ENCODE measurements at regions not wholly inside any gene's neighbourhood (a gene's known extent, or its start where the extent isn't known, plus 50 kb on each side); places are given as distances from the start of the nearest gene placed in this dataset.

DNA sequence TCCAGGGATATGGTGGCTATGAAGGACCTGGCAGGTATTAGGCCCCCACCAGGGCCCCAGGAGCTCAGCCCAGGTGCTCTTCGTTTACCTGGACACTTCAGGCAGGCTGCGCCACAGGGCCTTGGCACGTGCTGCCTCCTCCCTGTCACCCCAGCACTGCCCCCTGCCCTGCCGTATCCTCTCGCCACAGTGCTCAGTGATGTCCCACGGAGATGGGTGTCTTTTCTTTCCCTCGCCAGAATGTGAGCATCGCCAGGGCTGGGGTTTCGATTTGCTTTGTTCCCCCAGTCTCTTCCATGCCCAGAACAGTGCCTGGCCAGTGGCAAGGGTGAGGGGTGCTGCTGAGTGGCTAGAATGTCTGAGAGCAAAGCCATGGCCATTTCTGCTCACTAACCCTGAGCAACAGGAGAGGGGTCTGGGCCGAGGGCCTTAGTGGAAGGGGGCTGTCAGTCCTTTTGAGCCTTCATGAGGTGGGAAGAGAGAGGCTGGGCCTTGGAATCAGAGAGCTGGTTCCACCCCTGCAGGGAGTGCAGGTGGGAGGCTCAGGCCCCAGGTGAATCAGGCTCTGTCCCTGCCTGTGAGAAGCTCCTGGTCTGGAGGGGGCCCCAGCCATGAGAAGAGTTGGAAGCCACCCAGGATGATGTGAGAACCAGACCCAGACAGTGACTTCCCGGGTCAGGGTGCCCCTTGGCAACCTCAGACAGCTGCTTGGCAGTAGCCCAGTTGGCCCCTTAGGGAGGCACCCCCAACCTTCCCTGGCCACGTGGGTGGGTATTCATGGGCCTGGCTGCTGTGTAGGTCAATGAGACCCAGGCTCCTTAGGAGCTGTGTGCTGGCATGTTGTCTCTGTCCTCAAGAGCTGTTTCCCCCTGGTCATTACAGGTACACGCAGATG is 129.9 kb upstream of the HS6ST1 start:
- no peak overlapping the region for H2AFZ ChIP-seq
- H3K4me3 ChIP-seq: no peak overlapping the region
- 92% methylated on average over 13 of the region's 13 CpGs for WGBS (ENCODE audit: low lambda C conversion rate, missing lambda C conversion rate)
- H3K4me1 ChIP-seq (ENCODE audit: insufficient read depth): no peaks in the 10 kb centered on the region
- no peaks in the 10 kb centered on the region for H3K9me3 ChIP-seq (ENCODE audit: low read depth)
- H3K36me3 ChIP-seq (replicated peaks; ENCODE audit: insufficient read depth, low read depth): no peaks in the 10 kb centered on the region
- no peaks in the 10 kb centered on the region for H3K79me2 ChIP-seq
- no peaks in the 10 kb centered on the region for H3K9me2 ChIP-seq (replicated peaks; ENCODE audit: insufficient read depth)
- H3K4me2 ChIP-seq: no peak overlapping the region
- DNase-seq (ENCODE audit: low spot score): no peak
- H3K27ac ChIP-seq: no peak overlapping the region
- no peaks in the 10 kb centered on the region for H4K20me1 ChIP-seq (ENCODE audit: insufficient read depth, poor library complexity, severe bottlenecking)
- TF ChIP-seq, protein P1, sequence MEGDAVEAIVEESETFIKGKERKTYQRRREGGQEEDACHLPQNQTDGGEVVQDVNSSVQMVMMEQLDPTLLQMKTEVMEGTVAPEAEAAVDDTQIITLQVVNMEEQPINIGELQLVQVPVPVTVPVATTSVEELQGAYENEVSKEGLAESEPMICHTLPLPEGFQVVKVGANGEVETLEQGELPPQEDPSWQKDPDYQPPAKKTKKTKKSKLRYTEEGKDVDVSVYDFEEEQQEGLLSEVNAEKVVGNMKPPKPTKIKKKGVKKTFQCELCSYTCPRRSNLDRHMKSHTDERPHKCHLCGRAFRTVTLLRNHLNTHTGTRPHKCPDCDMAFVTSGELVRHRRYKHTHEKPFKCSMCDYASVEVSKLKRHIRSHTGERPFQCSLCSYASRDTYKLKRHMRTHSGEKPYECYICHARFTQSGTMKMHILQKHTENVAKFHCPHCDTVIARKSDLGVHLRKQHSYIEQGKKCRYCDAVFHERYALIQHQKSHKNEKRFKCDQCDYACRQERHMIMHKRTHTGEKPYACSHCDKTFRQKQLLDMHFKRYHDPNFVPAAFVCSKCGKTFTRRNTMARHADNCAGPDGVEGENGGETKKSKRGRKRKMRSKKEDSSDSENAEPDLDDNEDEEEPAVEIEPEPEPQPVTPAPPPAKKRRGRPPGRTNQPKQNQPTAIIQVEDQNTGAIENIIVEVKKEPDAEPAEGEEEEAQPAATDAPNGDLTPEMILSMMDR (IDR thresholded peaks at IDR 0.05; ENCODE audit: poor library complexity): no peak
- no peak for TF ChIP-seq EZH2 (IDR thresholded peaks at IDR 0.05; ENCODE audit: borderline replicate concordance)
- no peak for TF ChIP-seq EZH2phosphoT487 (IDR thresholded peaks at IDR 0.05; ENCODE audit: low read depth, severe bottlenecking, unreplicated experiment)
- no peaks in the 10 kb centered on the region for H3K27me3 ChIP-seq

DNA sequence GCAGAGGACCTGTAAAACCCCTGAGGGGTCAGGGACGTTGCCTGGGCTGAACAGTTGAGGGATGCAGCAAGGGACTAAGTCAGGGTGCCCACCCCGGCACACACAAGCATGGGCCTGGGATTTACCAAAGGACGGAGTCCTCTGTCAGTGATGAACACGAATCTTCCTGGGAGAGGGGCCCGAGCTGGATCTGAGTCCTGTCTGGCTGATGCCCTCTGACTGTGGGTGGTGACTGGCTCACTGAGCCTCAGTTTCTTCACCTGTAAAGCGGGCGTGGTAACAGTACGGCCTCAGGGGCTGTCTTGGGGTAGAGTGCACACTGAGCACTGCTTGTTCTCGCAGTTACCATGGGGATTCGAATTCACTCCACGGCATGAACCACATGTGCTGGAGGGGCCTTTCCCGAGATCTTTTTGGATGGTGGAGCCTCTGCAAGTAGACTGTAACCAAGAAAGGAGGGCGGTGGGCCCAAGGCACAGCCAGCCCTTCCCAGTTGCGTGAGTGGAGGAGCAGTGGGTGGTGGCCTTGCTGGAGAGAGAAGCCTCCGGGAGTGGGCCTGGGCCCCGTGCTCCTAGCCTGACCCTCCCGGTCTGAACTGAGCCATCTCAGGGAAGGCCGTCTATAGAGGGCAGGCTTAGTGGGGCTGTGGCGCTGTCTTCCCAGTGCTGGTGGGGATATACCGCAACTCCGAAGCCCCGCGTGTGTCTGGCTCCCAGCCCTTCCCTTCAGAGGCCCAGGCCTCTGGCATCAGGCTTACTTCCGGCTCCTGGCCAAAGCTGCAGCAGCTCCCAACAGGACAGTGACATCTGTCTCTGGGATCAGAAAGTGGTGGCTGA is 130.8 kb upstream of the HS6ST1 start:
- Histone ChIP-seq H3K4me2 (no peak overlapping the region), H3K4me3 (no peak overlapping the region), H3K27ac (no peak overlapping the region), H3K9me3 (ENCODE audit: low read depth) (no peaks in the 10 kb centered on the region), H4K20me1 (ENCODE audit: insufficient read depth, poor library complexity, severe bottlenecking) (no peaks in the 10 kb centered on the region), H3K36me3 (replicated peaks; ENCODE audit: insufficient read depth, low read depth) (no peaks in the 10 kb centered on the region), H2AFZ (no peak overlapping the region), H3K27me3 (peaks cover 3% of the 10 kb centered on the region), H3K9me2 (replicated peaks; ENCODE audit: insufficient read depth) (no peaks in the 10 kb centered on the region), H3K4me1 (ENCODE audit: insufficient read depth) (no peaks in the 10 kb centered on the region), H3K79me2 (no peaks in the 10 kb centered on the region)
- 94% methylated on average over 23 of the region's 24 CpGs for WGBS (ENCODE audit: low lambda C conversion rate, missing lambda C conversion rate)
- TF ChIP-seq EZH2 (IDR thresholded peaks at IDR 0.05; ENCODE audit: borderline replicate concordance) (no peak), EZH2phosphoT487 (IDR thresholded peaks at IDR 0.05; ENCODE audit: low read depth, severe bottlenecking, unreplicated experiment) (no peak)
- TF ChIP-seq, protein P1 (IDR thresholded peaks at IDR 0.05; ENCODE audit: poor library complexity): no peak
- no peak for DNase-seq (ENCODE audit: low spot score)

DNA sequence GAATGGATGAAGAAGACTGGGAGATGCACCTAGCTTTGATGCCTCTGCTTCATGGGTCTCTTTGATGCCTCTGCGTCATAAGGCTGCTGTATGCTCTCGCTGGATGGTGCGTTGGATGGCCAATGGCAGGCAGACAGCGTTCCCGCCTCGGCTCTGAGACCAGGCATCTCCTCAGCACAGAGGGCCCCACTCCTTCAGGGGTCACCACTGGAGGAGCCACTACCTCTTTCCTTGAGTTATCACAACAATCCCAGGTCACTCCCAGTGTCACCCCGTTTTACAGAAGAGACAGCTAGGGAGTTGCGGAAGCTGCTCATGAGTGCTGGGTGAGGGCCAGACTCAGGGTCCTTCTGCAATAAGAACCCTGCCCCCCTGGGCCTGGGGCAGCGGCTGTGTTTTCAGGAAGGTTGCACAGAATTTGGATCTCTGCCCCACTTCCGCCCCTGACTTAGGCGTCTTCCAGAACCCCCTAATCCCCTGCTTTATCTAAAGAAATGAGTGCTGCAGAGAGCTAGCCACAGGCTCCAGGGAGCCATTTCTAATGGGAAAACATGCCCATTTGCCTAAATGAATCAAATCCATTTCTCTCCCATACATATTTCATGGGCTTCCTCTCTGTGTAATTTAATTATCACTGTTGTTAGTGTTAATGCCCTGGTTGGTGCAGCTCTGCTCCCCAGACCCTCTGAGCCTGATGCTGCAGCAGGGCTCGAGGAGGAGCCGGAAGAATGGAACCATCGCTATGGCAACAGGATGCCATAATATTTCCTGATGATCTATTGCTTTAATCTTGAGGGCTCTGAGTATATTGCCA is 131.8 kb upstream of the HS6ST1 start:
- H3K27ac ChIP-seq: no peak overlapping the region
- H3K27me3 ChIP-seq: peaks cover 3% of the 10 kb centered on the region
- no peaks in the 10 kb centered on the region for H3K79me2 ChIP-seq
- H4K20me1 ChIP-seq (ENCODE audit: insufficient read depth, poor library complexity, severe bottlenecking): no peaks in the 10 kb centered on the region
- no peak overlapping the region for H2AFZ ChIP-seq
- DNase-seq (ENCODE audit: low spot score): no peak
- no peak overlapping the region for H3K4me3 ChIP-seq
- H3K4me2 ChIP-seq: no peak overlapping the region
- no peaks in the 10 kb centered on the region for H3K9me2 ChIP-seq (replicated peaks; ENCODE audit: insufficient read depth)
- WGBS (ENCODE audit: low lambda C conversion rate, missing lambda C conversion rate): 82% methylated on average over 14 of the region's 14 CpGs
- H3K9me3 ChIP-seq (ENCODE audit: low read depth): no peaks in the 10 kb centered on the region
- H3K4me1 ChIP-seq (ENCODE audit: insufficient read depth): no peaks in the 10 kb centered on the region
- no peaks in the 10 kb centered on the region for H3K36me3 ChIP-seq (replicated peaks; ENCODE audit: insufficient read depth, low read depth)
- TF ChIP-seq EZH2 (IDR thresholded peaks at IDR 0.05; ENCODE audit: borderline replicate concordance): no peak
- TF ChIP-seq, protein P1 (IDR thresholded peaks at IDR 0.05; ENCODE audit: poor library complexity): no peak
- TF ChIP-seq EZH2phosphoT487 (IDR thresholded peaks at IDR 0.05; ENCODE audit: low read depth, severe bottlenecking, unreplicated experiment): no peak
